ENCODE measurements at regions not wholly inside any gene's neighbourhood (a gene's known extent, or its start where the extent isn't known, plus 50 kb on each side); places are given as distances from the start of the nearest gene placed in this dataset.

- Histone ChIP-seq H3K27ac (no peak overlapping the region), H3K4me1 (no peaks in the 10 kb centered on the region), H3K27me3 (no peaks in the 10 kb centered on the region), H3K9me3 (peaks cover 0 to 12% (median 0%) of the 10 kb centered on the region in 11 donors), H3K36me3 (no peaks in the 10 kb centered on the region), H3K4me3 (no peak overlapping the region)
- intact Hi-C loops (cut with DNase I) = no loop called here
- DNase-seq (no peak), ATAC-seq (no peak)
- no peak for TF ChIP-seq CTCF (IDR thresholded peaks at IDR 0.05)
- WGBS, 2 donors = 84 to 85% methylated on average over 2 of the region's 2 CpGs
Observed at GRCh38 chr5:105638437-105638836, 2032.3 kb downstream of the EFNA5 start.

- no peaks in the 10 kb centered on the region for H3K9me3 ChIP-seq
- no peaks in the 10 kb centered on the region for H3K4me1 ChIP-seq
- ATAC-seq = no peak
- H3K4me3 ChIP-seq = no peak overlapping the region
- WGBS, 2 donors = 64 to 70% methylated on average over 2 of the region's 2 CpGs
- no peak for DNase-seq
- no peak for TF ChIP-seq CTCF (IDR thresholded peaks at IDR 0.05)
- no peak overlapping the region for H3K27ac ChIP-seq
- no peaks in the 10 kb centered on the region for H3K27me3 ChIP-seq
- no peaks in the 10 kb centered on the region for H3K36me3 ChIP-seq
- intact Hi-C loops (cut with DNase I) = no loop called here
Observed at GRCh38 chr5:105632043-105632442, 2038.7 kb downstream of the EFNA5 start.

GRCh38 chr5:105630803-105631202, 2039.9 kb downstream of the EFNA5 start:
- Histone ChIP-seq H3K27ac (no peak overlapping the region), H3K27me3 (no peaks in the 10 kb centered on the region), H3K9me3 (peaks cover 0 to 5% (median 0%) of the 10 kb centered on the region in 11 donors), H3K36me3 (no peaks in the 10 kb centered on the region), H3K4me3 (no peak overlapping the region), H3K4me1 (no peaks in the 10 kb centered on the region)
- DNase-seq = no peak
- ATAC-seq = no peak
- WGBS, 2 donors = 55 to 57% methylated on average over 3 of the region's 3 CpGs
- intact Hi-C loops (cut with DNase I) = no loop called here
- TF ChIP-seq CTCF (IDR thresholded peaks at IDR 0.05) = no peak

- no peak for DNase-seq
- ATAC-seq = no peak
- no peak for TF ChIP-seq CTCF (IDR thresholded peaks at IDR 0.05)
- no peaks in the 10 kb centered on the region for H3K36me3 ChIP-seq
- no peaks in the 10 kb centered on the region for H3K4me1 ChIP-seq
- intact Hi-C loops (cut with DNase I) = no loop called here
- H3K27me3 ChIP-seq = no peaks in the 10 kb centered on the region
- WGBS, 2 donors = 78% methylated on average over 3 of the region's 3 CpGs
- no peak overlapping the region for H3K4me3 ChIP-seq
- no peaks in the 10 kb centered on the region for H3K9me3 ChIP-seq
- H3K27ac ChIP-seq = no peak overlapping the region
Observed at GRCh38 chr5:105619725-105620124, 2051.0 kb downstream of the EFNA5 start.
